ENCODE measurements at regions not wholly inside any gene's neighbourhood (a gene's known extent, or its start where the extent isn't known, plus 50 kb on each side); places are given as distances from the start of the nearest gene placed in this dataset.
"Not testable (repeated sequence)": the region's sequence is repeated elsewhere in the genome, so short reads cannot be mapped to it uniquely, and the experiment has no call there.

DNA sequence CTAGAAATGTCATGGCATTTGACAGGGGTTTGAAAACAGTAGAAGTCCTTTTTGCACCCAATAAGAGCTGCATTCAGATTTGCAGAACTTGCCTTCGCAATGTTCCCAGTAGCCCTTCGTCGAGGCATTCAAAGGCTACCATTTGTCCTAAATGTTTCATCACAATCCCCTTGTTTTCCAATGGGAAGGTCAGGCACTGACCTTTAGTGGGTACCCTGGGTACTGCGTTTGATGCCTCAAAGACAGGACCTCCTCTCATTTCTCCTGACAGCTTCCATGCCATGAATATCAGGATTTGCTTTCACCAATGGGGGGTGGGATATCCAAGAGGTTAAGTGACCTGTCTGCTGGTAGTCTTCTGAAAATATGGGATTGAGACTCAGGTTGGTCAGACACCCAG, 1063.1 kb downstream of the BCL11B start:
- H3K27ac ChIP-seq: no peak overlapping the region
- TF ChIP-seq CTCF (IDR thresholded peaks at IDR 0.05) (no peak), ZFX (IDR thresholded peaks at IDR 0.05; ENCODE audit: borderline replicate concordance) (no peak)

DNA sequence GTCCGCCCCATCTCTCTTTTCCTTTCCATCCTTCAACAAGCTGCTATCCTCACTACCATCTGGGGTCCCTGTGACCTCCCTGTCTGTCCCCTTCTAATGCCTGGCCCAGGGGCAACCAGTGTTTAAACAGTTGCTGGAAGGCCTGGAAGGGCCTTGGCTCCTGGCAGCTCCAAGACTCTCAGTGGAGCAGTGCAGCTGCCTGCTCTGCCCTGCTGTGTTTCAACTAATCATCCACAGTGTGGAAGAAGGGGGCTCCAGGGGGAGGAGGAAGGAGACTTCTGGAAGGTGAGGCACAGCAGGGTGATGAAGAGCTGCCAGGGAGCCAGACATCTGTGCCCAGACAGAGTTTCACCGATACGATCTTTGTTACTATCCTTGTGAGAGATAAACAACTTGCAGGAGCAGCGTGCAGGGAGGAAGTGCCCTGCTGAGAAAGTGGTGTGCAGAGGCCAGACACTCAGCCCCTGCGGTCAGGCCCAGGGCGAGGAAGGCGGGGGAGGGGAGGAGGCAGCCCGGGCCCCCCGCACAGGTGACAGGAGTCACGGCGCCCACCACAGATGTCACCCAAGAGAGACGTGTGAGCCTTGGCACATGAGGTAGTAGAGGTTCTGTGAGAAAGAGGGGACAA, 1061.8 kb downstream of the BCL11B start:
- TF ChIP-seq CTCF (IDR thresholded peaks at IDR 0.05) (no peak), ZFX (IDR thresholded peaks at IDR 0.05; ENCODE audit: borderline replicate concordance) (no peak)

DNA sequence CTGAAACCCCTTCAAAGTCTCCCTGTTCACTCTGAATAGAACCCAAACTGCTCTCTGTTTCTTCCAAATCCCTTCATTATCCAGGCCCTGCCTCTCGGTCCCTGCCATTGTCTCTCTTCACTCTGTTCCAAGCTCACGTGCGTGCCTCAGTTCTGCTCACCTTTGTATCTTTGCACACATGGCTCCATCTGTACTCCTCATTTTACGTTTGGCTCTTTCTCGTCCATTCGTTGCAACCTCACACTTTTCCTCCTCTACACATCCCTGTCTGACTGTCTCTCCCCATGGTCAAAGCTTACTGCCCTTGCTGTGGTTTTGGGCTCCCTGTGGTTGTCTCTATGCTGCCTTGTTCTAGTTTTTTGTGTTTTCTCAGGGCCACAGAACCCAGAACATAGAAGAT, 1054.5 kb downstream of the BCL11B start:
- TF ChIP-seq ZFX (IDR thresholded peaks at IDR 0.05; ENCODE audit: borderline replicate concordance) (no peak), CTCF (IDR thresholded peaks at IDR 0.05) (no peak)

More for the DNA sequence above, 1061.8 kb downstream of the BCL11B start:
- H3K27ac ChIP-seq: no peak overlapping the region

GRCh38 chr14:98218218-98218617, 1053.8 kb downstream of the BCL11B start:
- TF ChIP-seq ZFX (IDR thresholded peaks at IDR 0.05; ENCODE audit: borderline replicate concordance) (no peak), CTCF (IDR thresholded peaks at IDR 0.05) (no peak)
- H3K27ac ChIP-seq: no peak overlapping the region

More for the DNA sequence above, 1054.5 kb downstream of the BCL11B start:
- no peak overlapping the region for H3K27ac ChIP-seq

GRCh38 chr14:98219638-98220037, 1052.4 kb downstream of the BCL11B start:
- H3K27ac ChIP-seq: no peak overlapping the region
- no peak for TF ChIP-seq ZFX (IDR thresholded peaks at IDR 0.05; ENCODE audit: borderline replicate concordance)
- TF ChIP-seq CTCF (IDR thresholded peaks at IDR 0.05): no peak

DNA sequence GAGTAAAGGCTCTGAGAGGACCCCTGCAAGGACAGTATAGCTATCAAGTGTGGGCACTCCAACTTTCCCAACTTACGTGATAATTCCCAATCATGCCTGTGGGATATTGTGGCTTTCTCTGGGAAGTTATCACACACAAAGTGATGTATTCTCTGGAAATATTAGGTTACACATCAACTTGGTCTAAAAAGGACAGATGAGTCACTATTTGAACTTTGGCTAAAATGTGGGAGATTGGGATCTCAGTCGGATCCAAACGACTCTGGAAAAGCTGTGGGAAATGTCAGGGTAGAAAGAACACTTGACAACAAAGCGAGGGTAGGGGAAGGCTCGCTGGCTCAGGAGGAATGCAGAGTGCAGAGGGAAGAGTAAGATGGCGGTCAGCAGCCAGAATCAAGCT, 1048.9 kb downstream of the BCL11B start:
- TF ChIP-seq CTCF (IDR thresholded peaks at IDR 0.05): no peak
- TF ChIP-seq ZFX (IDR thresholded peaks at IDR 0.05; ENCODE audit: borderline replicate concordance): no peak
- no peak overlapping the region for H3K27ac ChIP-seq

- H3K27ac ChIP-seq: not testable (repeated sequence)
These were observed 1048.3 kb downstream of the BCL11B start for GRCh38 chr14:98223710-98224109.

DNA sequence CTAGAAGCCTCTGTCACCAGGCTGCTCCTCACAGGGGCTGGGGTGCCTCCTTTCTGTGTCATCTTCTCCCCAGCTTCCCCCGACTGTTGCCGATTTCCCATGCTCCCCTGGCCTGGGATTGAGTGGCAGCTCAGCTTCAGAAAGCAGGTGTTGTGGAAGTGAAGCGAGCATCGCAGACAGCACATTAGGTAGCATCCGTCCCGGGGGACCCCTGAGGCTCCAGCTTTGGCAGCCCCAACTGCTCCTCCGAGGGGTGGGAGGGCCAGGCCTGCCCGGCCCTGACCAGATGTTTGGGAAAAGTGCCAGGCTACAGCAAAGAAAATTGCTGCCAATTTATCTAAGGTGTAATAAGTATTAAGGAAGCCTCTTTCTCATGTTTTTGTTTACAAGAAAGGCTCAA, 1045.6 kb downstream of the BCL11B start:
- TF ChIP-seq CTCF (IDR thresholded peaks at IDR 0.05) (no peak), ZFX (IDR thresholded peaks at IDR 0.05; ENCODE audit: borderline replicate concordance) (no peak)
- H3K27ac ChIP-seq: no peak overlapping the region
